NAMALWA (cell line): ENCODE measurements at regions not wholly inside any gene's neighbourhood (a gene's known extent, or its start where the extent isn't known, plus 50 kb on each side); places are given as distances from the start of the nearest gene placed in this dataset.

ENCODE experiments used
- DNase-seq: peaks from one replicate; pipeline ENCODE4 v3.0.0-alpha.2; 2015; ENCODE audit warnings: low spot score

- no peak for DNase-seq
Observed at GRCh38 chr3:159898147-159898546, 90.5 kb upstream of the IL12A start.

DNA sequence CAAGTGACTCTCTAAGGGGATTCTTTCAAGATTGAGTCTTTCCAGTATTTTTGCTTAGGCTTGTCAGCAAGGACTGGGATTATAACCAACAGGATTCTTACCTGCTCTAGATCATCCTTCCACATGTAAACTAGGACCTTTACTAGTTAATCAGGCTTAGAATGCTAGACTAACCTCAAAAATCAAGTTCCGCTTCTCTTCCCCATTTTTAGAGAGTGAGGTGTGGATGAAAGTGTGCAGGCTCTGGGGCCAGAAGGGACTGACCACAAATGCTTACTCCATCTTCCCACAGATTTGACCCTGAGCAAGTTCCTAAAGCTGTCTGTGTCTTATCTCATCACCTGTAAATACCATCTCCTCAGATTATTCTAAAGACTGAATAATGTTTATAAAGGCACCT, 89.5 kb upstream of the IL12A start:
- DNase-seq: no peak

DNA sequence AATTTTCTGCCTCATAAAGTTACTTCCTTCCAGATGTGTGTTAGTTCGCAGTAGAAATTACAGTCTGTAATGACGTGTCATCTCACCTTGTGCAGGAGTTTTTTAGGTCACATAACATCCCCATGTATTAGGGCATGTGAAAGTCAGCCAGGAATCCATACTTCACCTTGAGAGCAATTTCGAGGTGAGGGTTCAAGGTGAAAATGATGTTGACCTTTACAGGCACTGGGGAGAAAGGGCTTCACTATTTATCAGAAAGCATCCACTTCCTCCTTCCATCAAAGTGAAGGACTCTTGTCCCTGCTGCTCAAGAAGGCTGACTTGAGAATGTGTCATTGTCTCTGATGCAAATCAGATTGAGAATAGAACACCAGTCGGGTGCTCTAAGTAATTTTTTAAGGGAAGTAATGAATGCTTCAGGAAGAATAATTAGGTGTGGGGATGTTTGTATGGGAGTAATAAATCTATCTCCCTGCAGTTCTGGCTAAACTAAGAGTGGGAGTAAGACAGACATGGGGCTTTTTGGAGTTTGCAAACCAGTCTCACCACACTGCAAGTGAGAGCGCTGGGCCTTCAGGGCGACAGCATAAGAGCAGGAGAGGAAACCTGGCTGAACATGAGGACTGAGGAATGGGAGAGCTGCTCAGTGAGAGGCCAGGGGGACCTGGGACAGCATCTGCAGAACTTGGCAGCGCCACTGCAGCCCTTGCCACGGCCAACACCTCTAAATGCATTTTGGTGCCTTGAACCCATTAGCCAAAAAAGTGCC, 85.9 kb upstream of the IL12A start:
- no peak for DNase-seq

GRCh38 chr3:159904455-159904854, 84.2 kb upstream of the IL12A start:
- no peak for DNase-seq

DNA sequence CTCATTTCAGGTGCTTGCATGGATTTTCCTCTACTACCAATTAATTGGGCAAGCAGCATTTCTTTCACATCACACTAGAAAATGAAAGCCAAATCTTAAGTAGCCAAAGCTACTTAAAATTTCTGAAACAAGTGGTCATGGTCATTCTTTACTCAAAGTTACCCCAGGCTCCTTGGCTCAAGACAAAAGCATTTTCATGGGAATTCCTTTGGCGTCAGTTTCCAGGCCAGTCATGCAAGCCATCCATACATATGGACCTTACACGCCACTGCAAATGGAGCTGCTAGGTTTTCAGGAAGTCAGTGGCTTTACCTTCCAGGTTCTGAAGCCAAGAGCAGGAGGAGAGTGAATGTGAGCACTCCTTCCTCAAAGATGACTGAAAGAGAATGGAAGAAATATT, 83.7 kb upstream of the IL12A start:
- DNase-seq: no peak

- DNase-seq: no peak
Observed at GRCh38 chr3:159907828-159908227, 80.8 kb upstream of the IL12A start.

DNA sequence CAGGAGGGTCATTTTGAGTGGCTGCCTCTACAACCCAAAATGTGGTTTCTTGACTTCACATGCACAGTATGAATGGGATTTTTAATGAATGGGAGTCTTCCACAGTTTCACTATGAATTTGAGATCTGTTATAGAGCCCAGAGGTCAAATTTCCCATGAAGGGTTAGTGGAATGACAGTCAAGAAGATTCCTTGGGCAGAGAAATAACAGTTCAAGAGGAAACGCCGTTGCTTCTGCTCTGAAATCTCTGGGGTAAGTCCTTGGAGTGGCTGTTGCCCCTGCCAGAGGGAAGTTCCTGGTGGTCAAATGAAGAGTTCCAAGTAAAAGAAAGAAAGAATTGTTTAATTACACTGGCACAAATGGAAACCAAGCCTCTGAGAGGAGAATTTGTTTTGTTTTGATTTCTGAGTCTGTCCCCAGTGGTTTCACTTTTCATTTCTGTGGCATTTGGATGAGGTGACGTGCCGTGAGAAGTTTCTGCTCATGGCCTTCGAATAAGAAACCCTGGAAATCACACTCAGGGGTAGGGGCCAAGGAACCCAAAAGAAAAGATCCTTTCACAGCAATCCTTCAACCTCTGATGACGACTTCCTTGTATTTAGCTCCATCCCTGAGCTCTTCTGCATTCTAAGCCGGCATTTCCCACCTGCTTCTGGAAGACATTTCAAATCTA, 77.5 kb upstream of the IL12A start:
- DNase-seq: peak; percentile 17

- no peak for DNase-seq
Observed at GRCh38 chr3:159911664-159912037, 77.0 kb upstream of the IL12A start.

DNA sequence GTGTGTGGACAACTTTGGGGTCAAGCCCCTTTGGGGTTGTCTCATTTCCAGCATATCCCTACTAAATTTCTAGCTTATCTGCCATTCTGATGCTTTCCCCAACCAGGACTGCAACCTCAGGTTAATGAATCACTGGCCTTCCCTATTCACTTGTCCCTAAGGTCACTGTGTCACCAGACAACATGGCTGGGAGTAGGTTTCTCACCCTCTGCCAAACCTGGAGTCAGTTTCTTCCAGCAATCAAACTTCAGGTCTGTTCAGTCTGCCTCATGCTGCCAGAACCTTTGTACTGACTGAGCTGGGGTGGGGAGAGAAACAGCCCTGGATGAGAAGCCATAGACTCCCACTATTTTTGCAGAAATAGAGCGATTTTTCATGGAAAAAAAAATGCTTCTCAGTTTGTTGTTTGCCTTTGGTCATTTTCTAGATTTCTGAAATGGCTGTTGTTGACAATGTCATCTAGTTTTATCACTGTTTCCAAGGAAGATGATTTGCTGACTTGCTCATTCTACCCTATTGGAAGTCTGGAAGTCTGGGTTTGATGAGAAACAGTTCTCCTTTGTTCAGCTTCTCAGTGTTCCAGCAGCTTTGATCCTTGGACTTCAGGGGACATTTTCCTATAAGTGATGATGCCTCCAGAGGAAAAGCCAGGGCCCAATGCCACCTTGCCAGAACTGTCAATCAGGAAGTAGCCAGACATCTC, 74.8 kb upstream of the IL12A start:
- DNase-seq: no peak

GRCh38 chr3:159914426-159914825, 74.2 kb upstream of the IL12A start:
- no peak for DNase-seq

GRCh38 chr3:159916052-159916451, 72.6 kb upstream of the IL12A start:
- DNase-seq: no peak

DNA sequence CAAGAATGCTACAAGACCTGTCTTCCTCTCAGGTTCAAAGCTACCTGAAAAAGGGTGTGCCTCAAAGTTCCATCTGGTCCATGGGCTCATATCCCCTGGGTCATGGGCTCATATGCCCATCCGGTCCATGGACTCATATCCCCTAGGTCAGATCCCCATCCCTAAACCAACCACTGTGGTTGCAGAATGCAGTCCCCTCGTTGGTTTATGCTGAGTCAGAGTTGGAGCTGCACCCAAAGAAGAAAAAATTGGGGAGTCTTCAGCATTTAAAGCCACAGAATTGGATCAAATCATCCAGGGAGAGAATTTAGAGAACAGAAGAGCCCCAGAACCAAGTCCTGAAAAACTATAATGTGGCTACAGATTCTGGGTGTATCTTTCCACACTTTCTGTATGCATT, 71.5 kb upstream of the IL12A start:
- DNase-seq: no peak

DNA sequence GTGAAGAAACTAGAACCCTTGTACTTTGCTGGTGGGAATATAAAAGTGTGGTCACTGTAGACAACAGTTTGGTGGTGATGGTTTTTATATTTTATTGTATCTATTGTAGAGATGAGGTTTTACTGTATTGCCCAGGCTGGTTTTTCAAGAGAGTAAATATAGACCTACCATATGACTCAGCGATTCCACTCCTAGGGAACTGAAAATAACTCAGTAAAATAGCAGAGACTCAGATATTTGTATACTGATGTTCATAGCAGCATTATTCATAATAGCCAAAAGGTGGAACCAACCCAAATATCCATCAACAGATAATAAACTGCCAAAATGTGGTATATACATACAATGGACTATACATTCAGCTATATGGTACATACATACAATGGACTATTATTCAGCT, 68.8 kb upstream of the IL12A start:
- no peak for DNase-seq

DNA sequence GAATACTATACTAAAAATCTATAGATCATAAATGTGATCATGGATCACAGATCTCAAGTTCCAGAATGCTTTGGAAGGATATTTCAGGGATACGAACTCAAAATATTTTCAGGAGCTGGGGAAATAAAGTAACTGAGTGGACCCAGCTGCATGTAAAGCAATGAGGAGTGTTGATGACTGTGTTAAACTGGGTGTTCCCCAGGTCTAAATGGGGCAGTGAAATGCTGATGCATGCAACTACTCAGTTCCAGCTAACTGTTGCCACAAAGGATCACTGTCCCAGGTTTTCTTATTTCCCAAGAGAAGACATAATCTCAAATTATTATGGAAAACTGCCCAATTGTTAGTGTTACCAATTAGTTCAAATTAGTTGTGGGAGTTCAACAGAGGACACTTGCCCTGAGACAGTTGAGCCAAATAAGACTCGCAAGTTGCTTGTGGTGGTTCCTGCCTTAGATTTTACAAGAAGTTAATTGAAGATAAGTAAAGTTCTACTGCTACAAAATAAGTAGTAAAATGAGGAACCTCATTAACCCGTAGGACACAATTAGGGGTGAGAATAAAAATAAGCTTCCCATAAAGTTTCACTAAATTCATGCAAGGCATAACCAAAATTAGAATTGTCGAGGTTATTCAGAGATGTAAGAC, 66.3 kb upstream of the IL12A start:
- no peak for DNase-seq

DNA sequence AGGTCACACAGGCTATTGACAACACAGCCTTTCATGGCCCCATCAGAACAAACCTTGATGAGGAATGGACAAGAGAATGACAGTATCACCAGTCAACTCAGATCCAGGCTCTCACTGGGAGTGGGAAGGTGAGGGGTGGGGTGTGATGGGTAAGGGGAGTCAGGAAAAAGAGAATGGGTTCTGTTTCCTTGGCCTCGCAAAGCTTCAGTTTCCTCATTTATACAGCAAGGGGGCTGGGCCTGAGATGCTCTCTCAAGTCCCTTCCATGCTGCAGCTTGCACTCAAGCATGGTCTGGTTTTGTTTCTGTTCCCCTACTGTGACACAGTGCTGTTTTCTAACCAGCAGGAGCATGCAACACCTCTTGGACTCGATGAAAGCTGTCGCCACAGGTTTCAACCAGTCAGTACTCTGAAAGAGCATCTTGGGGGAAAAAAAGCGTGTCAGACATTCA, 65.7 kb upstream of the IL12A start:
- DNase-seq: peak; percentile 38

DNA sequence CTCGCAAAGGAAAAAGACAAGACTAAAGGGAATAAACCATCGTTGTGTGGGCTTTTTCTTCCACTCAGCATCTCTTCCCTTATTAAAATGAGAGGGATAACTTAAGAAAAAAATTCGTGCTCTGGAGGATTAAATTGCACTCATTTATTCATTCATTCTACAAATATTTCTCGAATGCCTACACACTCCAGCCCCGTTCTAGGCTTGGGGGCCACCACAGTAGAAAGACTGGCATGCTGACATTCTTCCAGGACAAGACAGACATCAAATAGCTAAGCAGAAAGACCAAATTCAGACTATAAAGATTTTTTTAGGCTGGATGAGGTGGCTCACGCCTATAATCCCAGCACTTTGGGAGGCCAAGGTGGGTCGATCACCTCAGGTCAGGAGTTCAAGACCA, 65.3 kb upstream of the IL12A start:
- DNase-seq: no peak

- no peak for DNase-seq
Observed at GRCh38 chr3:159923956-159924355, 64.7 kb upstream of the IL12A start.

GRCh38 chr3:159924411-159924810, 64.2 kb upstream of the IL12A start:
- DNase-seq: no peak

GRCh38 chr3:159925248-159925647, 63.4 kb upstream of the IL12A start:
- no peak for DNase-seq

- DNase-seq: no peak
Observed at GRCh38 chr3:159926573-159926972, 62.1 kb upstream of the IL12A start.

- no peak for DNase-seq
Observed at GRCh38 chr3:159928071-159928491, 60.6 kb upstream of the IL12A start.

DNA sequence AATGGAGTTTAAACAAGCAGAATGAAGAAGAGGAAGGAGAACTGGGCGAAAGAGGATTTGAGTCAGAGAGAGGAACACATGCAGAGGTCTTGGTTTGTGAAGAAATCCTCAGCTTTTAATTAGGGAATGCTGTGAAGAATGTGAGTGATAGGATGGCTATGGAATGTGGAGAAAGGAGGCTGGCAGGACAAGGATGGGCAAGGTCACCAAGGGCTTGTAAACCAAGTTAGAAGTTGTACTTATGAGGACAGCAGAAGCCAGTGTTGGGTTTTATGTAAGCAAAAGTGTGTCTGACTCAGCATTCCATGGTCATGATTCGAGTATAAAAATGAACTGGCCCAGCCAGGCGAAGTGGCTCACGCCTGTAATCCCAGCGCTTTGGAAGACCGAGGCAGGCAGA, 60.0 kb upstream of the IL12A start:
- DNase-seq: no peak
